SIG-M5 (cell line): ENCODE measurements at regions not wholly inside any gene's neighbourhood (a gene's known extent, or its start where the extent isn't known, plus 50 kb on each side); places are given as distances from the start of the nearest gene placed in this dataset.

Experiments used
- DNase-seq: peaks from one replicate; lab custom pipeline; 2025; lab: John Stamatoyannopoulos, UW

GRCh38 chr4:126937846-126938422 is 694.8 kb upstream of the INTU start:
- no peak for DNase-seq

- DNase-seq, result no peak
Observed at GRCh38 chr4:126939401-126939800, 693.4 kb upstream of the INTU start.

GRCh38 chr4:126947536-126947935 is 685.2 kb upstream of the INTU start:
- DNase-seq, result no peak

- no peak for DNase-seq
Observed at GRCh38 chr4:126954537-126955291, 678.0 kb upstream of the INTU start.

- DNase-seq, result no peak
Observed at GRCh38 chr4:126955292-126956183, 677.2 kb upstream of the INTU start.

GRCh38 chr4:126956184-126956897 is 676.4 kb upstream of the INTU start:
- no peak for DNase-seq

GRCh38 chr4:126957556-126957955 is 675.2 kb upstream of the INTU start:
- DNase-seq, result no peak

- no peak for DNase-seq
Observed at GRCh38 chr4:126957987-126958386, 674.8 kb upstream of the INTU start.

GRCh38 chr4:126958482-126958881 is 674.3 kb upstream of the INTU start:
- no peak for DNase-seq

- no peak for DNase-seq
Observed at GRCh38 chr4:126959056-126959745, 673.6 kb upstream of the INTU start.

- DNase-seq, result no peak
Observed at GRCh38 chr4:126960760-126961159, 672.0 kb upstream of the INTU start.

GRCh38 chr4:126961661-126962060 is 671.1 kb upstream of the INTU start:
- no peak for DNase-seq

- DNase-seq, result no peak
Observed at GRCh38 chr4:126965877-126966276, 666.9 kb upstream of the INTU start.

- DNase-seq, result no peak
Observed at GRCh38 chr4:126969360-126970235, 663.2 kb upstream of the INTU start.

GRCh38 chr4:126973201-126973600 is 659.6 kb upstream of the INTU start:
- DNase-seq, result no peak

GRCh38 chr4:126976850-126977632 is 655.7 kb upstream of the INTU start:
- no peak for DNase-seq

GRCh38 chr4:126986005-126986404 is 646.8 kb upstream of the INTU start:
- no peak for DNase-seq

- DNase-seq, result no peak
Observed at GRCh38 chr4:126986828-126987227, 645.9 kb upstream of the INTU start.

- DNase-seq, result no peak
Observed at GRCh38 chr4:126991965-126992364, 640.8 kb upstream of the INTU start.

- no peak for DNase-seq
Observed at GRCh38 chr4:126992910-126993309, 639.8 kb upstream of the INTU start.
